Common myeloid progenitor, CD34-positive (primary cell): ENCODE measurements at regions not wholly inside any gene's neighbourhood (a gene's known extent, or its start where the extent isn't known, plus 50 kb on each side); places are given as distances from the start of the nearest gene placed in this dataset.

ENCODE experiments used
- CTCF ChIA-PET: fragments of 350-600 bp; sonication (Branson Sonifier 250); formaldehyde crosslinking; loops from one replicate; lab custom pipeline; 2021; ENCODE audit warnings: antibody characterized with exemption; lab: Charles Lee
- POLR2A ChIA-PET: fragments of 350-600 bp; sonication (Branson Sonifier 250); formaldehyde crosslinking; loops from one replicate; lab custom pipeline; 2021; ENCODE audit warnings: antibody characterized with exemption; lab: Charles Lee
- DNase-seq, 3 donors: peaks; one replicate each; pipeline versions ENCODE4 v3.0.0 to v3.0.0-alpha.2; 2013
- H3K27ac ChIP-seq, 2 experiments: 1 replicate in 1 of 2; 2 replicates in 1 of 2; pipeline ENCODE4 v1.7.0; 2013; ENCODE audit warnings: inconsistent platforms in 2 of 2, low read length in 2 of 2, mild to moderate bottlenecking in 2 of 2, low read depth in 1 of 2, moderate library complexity in 1 of 2; ENCODE audit not compliant: severe bottlenecking in 2 of 2, insufficient read depth in 1 of 2, poor library complexity in 1 of 2
- H3K27me3 ChIP-seq, 5 experiments: replicated peaks in 2 of 5; 1 replicate in 3 of 5; 2 replicates in 2 of 5; pipeline versions ENCODE4 v1.6.1 to v1.7.0; 2013; ENCODE audit warnings: low read length in 4 of 5, mild to moderate bottlenecking in 2 of 5, moderate library complexity in 2 of 5, inconsistent platforms in 1 of 5; ENCODE audit not compliant: insufficient read depth in 5 of 5, control insufficient read depth in 4 of 5
- H3K36me3 ChIP-seq, 4 experiments: 1 replicate in 2 of 4; 2 replicates in 2 of 4; pipeline versions ENCODE4 v1.6.1 to v1.7.0; 2013; ENCODE audit warnings: low read length in 3 of 4, control low read depth in 1 of 4, mild to moderate bottlenecking in 1 of 4; ENCODE audit not compliant: control insufficient read depth in 4 of 4, insufficient read depth in 4 of 4
- H3K4me1 ChIP-seq, 4 experiments: 1 replicate in 3 of 4; 2 replicates in 1 of 4; pipeline versions ENCODE4 v1.6.1 to v1.7.1; 2013; ENCODE audit warnings: low read length in 3 of 4, mild to moderate bottlenecking in 3 of 4, control low read depth in 1 of 4, inconsistent platforms in 1 of 4, moderate library complexity in 1 of 4; ENCODE audit not compliant: control insufficient read depth in 4 of 4, insufficient read depth in 4 of 4; ENCODE audit errors: control extremely low read depth in 1 of 4
- H3K4me3 ChIP-seq, 7 experiments: 1 replicate in 4 of 7; 2 replicates in 3 of 7; pipeline versions ENCODE4 v1.5.1 to v1.7.0; 2013; ENCODE audit warnings: mild to moderate bottlenecking in 7 of 7, low read length in 6 of 7, moderate library complexity in 6 of 7, inconsistent platforms in 2 of 7, low read depth in 2 of 7, control low read depth in 1 of 7; ENCODE audit not compliant: insufficient read depth in 4 of 7, control insufficient read depth in 1 of 7; ENCODE audit errors: extremely low read depth in 1 of 7
- H3K9me3 ChIP-seq, 5 experiments: 1 replicate in 4 of 5; 2 replicates in 1 of 5; pipeline versions ENCODE4 v1.6.1 to v1.7.1; 2013; ENCODE audit warnings: low read length in 4 of 5, mild to moderate bottlenecking in 2 of 5, inconsistent platforms in 1 of 5, low read depth in 1 of 5, moderate library complexity in 1 of 5; ENCODE audit not compliant: control insufficient read depth in 4 of 5, insufficient read depth in 2 of 5; ENCODE audit errors: control extremely low read depth in 1 of 5
- WGBS: methylation state at CpG from one replicate; pipeline ENCODE4 v1.1.5; 2013; ENCODE audit not compliant: insufficient coverage; 5-methylcytosine and 5-hydroxymethylcytosine counted together

DNA sequence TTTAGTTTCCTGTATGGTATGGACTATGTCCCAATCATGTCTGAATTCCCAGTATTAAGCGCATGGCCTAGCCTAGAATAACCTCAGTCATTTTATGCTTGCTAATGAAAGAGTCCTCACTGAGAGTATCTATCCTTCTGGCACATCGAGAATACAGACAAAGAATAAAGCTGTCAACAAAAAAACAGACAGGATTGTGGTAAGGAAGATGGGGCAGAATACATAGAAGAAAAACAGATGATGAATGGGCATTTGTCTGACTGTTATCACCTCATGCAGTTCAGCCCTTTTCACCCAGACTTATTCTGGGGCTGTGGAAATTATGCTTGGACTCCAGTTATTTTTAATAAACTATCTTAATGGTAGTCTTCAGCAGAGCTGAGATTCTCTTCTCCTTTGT is 363.8 kb upstream of the TNC start:
- H3K36me3 ChIP-seq: no peaks in the 10 kb centered on the region
- no peak overlapping the region for H3K4me3 ChIP-seq

DNA sequence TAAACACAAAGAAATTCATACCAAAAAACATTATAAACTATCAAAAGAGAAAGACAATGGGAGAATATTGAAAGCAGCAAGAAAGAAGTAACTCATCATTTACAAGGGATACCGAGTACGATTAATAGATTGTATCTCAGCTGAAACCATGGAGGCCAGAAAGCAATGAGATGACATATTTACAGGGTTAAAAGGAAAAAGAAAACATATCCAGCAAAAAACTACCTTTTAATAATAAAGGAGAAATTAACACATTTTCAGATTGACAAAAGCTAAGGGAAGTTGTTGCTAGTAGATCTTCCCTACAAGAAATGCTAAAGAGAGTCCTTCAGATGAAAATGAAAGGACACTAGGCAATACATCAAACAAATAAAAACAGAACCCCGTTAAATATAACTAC is 364.8 kb upstream of the TNC start:
- Histone ChIP-seq H3K9me3 (no peaks in the 10 kb centered on the region), H3K27ac (no peak overlapping the region), H3K27me3 (no peaks in the 10 kb centered on the region), H3K36me3 (no peaks in the 10 kb centered on the region), H3K4me3 (no peak overlapping the region), H3K4me1 (no peaks in the 10 kb centered on the region)
- DNase-seq: no peak
- POLR2A ChIA-PET: no interaction called here
- CTCF ChIA-PET: no interaction called here
- no CpG with 5 or more reads among the region's 3 CpGs for WGBS

More for the DNA sequence above, 363.8 kb upstream of the TNC start:
- no peaks in the 10 kb centered on the region for H3K27me3 ChIP-seq
- no peaks in the 10 kb centered on the region for H3K9me3 ChIP-seq
- WGBS: 100% methylated on average over 1 of the region's 2 CpGs
- ChIA-PET CTCF (no interaction called here), POLR2A (no interaction called here)
- H3K27ac ChIP-seq: no peak overlapping the region
- no peaks in the 10 kb centered on the region for H3K4me1 ChIP-seq
- DNase-seq: no peak

DNA sequence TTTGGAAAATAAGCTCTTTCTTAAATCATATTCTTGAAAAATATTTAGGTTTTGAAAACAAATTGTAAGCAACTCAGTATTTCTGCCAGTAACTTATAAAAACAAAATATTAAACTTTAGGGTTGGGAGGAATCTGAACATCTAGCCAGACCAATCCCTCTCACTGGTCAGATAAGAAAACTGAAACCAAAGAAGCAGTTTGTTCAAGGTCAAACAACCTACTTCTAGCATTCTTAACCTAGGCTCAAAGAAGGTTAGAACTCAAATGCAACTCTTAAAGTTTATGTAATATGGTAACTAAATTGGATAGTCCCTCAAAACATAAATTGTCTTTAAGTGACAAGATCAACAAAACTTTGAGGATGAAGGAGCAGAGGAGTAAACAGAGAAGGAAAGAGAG is 374.9 kb upstream of the TNC start:
- H3K4me3 ChIP-seq: no peak overlapping the region
- H3K27ac ChIP-seq: no peak overlapping the region
- no peaks in the 10 kb centered on the region for H3K36me3 ChIP-seq
- H3K27me3 ChIP-seq: peaks cover 0 to 7% (median 0%) of the 10 kb centered on the region in 5 experiments
- DNase-seq: no peak
- H3K9me3 ChIP-seq: no peaks in the 10 kb centered on the region
- ChIA-PET POLR2A (no interaction called here), CTCF (interaction anchor here (1.5 kb wide), 1 partner anchor 13 kb away, joined by 3 read pairs; no protein-coding TSS in a partner anchor)
- H3K4me1 ChIP-seq: no peaks in the 10 kb centered on the region

DNA sequence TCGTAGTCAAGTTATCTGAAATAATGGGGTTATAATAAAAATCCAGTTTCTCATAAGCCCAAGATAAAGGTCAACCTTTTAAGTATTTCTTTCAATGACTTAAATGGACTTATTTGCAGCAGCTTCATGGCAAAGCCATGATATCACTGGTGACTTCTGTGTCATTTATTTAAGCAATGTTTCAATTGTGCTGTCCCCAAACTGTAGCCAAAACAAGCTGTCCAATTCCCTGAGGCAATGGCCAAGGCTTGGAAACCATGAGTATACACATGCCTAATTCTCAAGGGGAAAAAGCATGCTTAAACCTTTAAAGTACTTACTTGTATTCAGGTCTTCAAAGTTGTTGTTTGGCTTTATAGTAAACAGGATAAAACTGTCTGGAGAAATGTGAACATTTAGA is 376.4 kb upstream of the TNC start:
- POLR2A ChIA-PET: no interaction called here
- DNase-seq: no peak
- H3K27ac ChIP-seq: no peak overlapping the region
- no peaks in the 10 kb centered on the region for H3K4me1 ChIP-seq
- peaks cover 0 to 7% (median 0%) of the 10 kb centered on the region in 5 experiments for H3K27me3 ChIP-seq
- no peaks in the 10 kb centered on the region for H3K9me3 ChIP-seq
- no peak overlapping the region for H3K4me3 ChIP-seq
- no CpG with 5 or more reads among the region's 1 CpG for WGBS
- H3K36me3 ChIP-seq: no peaks in the 10 kb centered on the region
- CTCF ChIA-PET: no interaction called here

- no peaks in the 10 kb centered on the region for H3K9me3 ChIP-seq
- peaks cover 0 to 5% (median 0%) of the 10 kb centered on the region in 5 experiments for H3K27me3 ChIP-seq
- H3K4me3 ChIP-seq: no peak overlapping the region
- 18% methylated on average over 3 of the region's 6 CpGs for WGBS
- no peaks in the 10 kb centered on the region for H3K36me3 ChIP-seq
- H3K27ac ChIP-seq: no peak overlapping the region
- H3K4me1 ChIP-seq: no peaks in the 10 kb centered on the region
- no peak for DNase-seq
- ChIA-PET CTCF (no interaction called here), POLR2A (no interaction called here)
Observed at GRCh38 chr9:115495052-115495635, 377.2 kb upstream of the TNC start.

GRCh38 chr9:115495836-115496235 is 377.9 kb upstream of the TNC start:
- no peaks in the 10 kb centered on the region for H3K36me3 ChIP-seq
- no peaks in the 10 kb centered on the region for H3K9me3 ChIP-seq
- no peak overlapping the region for H3K27ac ChIP-seq
- H3K27me3 ChIP-seq: peaks cover 0 to 5% (median 0%) of the 10 kb centered on the region in 5 experiments
- ChIA-PET POLR2A (no interaction called here), CTCF (no interaction called here)
- H3K4me1 ChIP-seq: no peaks in the 10 kb centered on the region
- H3K4me3 ChIP-seq: no peak overlapping the region
- DNase-seq: no peak

- H3K27me3 ChIP-seq: peaks cover 0 to 5% (median 0%) of the 10 kb centered on the region in 5 experiments
- no peak overlapping the region for H3K27ac ChIP-seq
- no peak overlapping the region for H3K4me3 ChIP-seq
- no peaks in the 10 kb centered on the region for H3K4me1 ChIP-seq
- POLR2A ChIA-PET: no interaction called here
- H3K9me3 ChIP-seq: no peaks in the 10 kb centered on the region
- 92% methylated on average over 3 of the region's 4 CpGs for WGBS
- CTCF ChIA-PET: no interaction called here
- no peaks in the 10 kb centered on the region for H3K36me3 ChIP-seq
- no peak for DNase-seq
Observed at GRCh38 chr9:115498303-115498702, 380.3 kb upstream of the TNC start.
